Stimulated activated CD4-positive, alpha-beta T cell treated with anti-CD3 and anti-CD28 coated beads, Interleukin-12 subunit alpha, Interleukin-12 subunit beta, amount 100 ng/mL, for 24 hours (primary cell): ENCODE measurements at regions not wholly inside any gene's neighbourhood (a gene's known extent, or its start where the extent isn't known, plus 50 kb on each side); places are given as distances from the start of the nearest gene placed in this dataset.

Source experiments
- DNase-seq, 2 experiments: peaks; one replicate each; pipeline ENCODE4 v3.0.0-alpha.2; 2020; ENCODE audit warnings: low read depth in 2 of 2

GRCh38 chrX:97766501-97767095 is 882.9 kb downstream of the RPA4 start:
- no peak for DNase-seq

GRCh38 chrX:97787311-97787710 is 903.6 kb downstream of the RPA4 start:
- DNase-seq: no peak

- no peak for DNase-seq
Measured at GRCh38 chrX:97787849-97788248, 904.1 kb downstream of the RPA4 start.

- DNase-seq: no peak
Measured at GRCh38 chrX:97790850-97791249, 907.1 kb downstream of the RPA4 start.

- DNase-seq: no peak
Measured at GRCh38 chrX:97797076-97797475, 913.4 kb downstream of the RPA4 start.

GRCh38 chrX:97806238-97806637 is 922.5 kb downstream of the RPA4 start:
- no peak for DNase-seq

GRCh38 chrX:97806946-97807345 is 923.2 kb downstream of the RPA4 start:
- DNase-seq: no peak

GRCh38 chrX:97820170-97820569 is 936.5 kb downstream of the RPA4 start:
- no peak for DNase-seq

GRCh38 chrX:97828471-97828870 is 944.8 kb downstream of the RPA4 start:
- no peak for DNase-seq

GRCh38 chrX:97835969-97836368 is 952.3 kb downstream of the RPA4 start:
- DNase-seq: no peak

GRCh38 chrX:97841544-97842179 is 958.0 kb downstream of the RPA4 start:
- DNase-seq: no peak

GRCh38 chrX:97842468-97843199 is 958.9 kb downstream of the RPA4 start:
- DNase-seq: no peak

GRCh38 chrX:97843200-97843811 is 959.6 kb downstream of the RPA4 start:
- DNase-seq: no peak

- no peak for DNase-seq
Measured at GRCh38 chrX:97844161-97844560, 960.5 kb downstream of the RPA4 start.

GRCh38 chrX:97844943-97845342 is 961.2 kb downstream of the RPA4 start:
- DNase-seq: no peak

- no peak for DNase-seq
Measured at GRCh38 chrX:97845451-97845850, 961.7 kb downstream of the RPA4 start.

GRCh38 chrX:97846228-97846627 is 962.5 kb downstream of the RPA4 start:
- no peak for DNase-seq

GRCh38 chrX:97846718-97847237 is 963.1 kb downstream of the RPA4 start:
- no peak for DNase-seq

- no peak for DNase-seq
Measured at GRCh38 chrX:97847885-97848679, 964.4 kb downstream of the RPA4 start.

- no peak for DNase-seq
Measured at GRCh38 chrX:97849951-97850350, 966.2 kb downstream of the RPA4 start.

- no peak for DNase-seq
Measured at GRCh38 chrX:97850911-97851310, 967.2 kb downstream of the RPA4 start.

- DNase-seq: no peak
Measured at GRCh38 chrX:97854086-97854485, 970.4 kb downstream of the RPA4 start.
